ENCODE measurements at regions not wholly inside any gene's neighbourhood (a gene's known extent, or its start where the extent isn't known, plus 50 kb on each side); places are given as distances from the start of the nearest gene placed in this dataset.
A peak's percentile ranks its signal among the peaks of the same experiment; 100 is the strongest.
"Not testable (repeated sequence)": the region's sequence is repeated elsewhere in the genome, so short reads cannot be mapped to it uniquely, and the experiment has no call there.

DNA sequence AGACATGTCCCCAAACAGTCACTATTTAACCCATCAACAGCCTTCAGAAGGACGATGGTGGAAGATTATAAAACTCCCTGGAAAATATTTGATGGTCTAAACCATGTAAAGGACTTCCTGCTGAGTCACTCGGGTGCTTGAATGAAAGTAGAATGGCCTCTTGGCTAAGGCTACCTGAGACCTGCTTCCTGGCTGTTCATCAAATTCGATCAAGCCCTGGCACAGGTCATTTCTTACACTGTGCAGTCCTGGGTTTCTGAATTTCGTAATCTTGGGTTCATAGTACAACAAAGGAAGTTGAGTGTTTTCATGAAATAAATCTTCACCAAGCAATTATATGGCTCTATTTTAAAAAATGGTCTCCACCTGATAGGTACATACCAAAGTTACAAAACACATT, 260.3 kb upstream of the RNF32 start:
- no peak for DNase-seq (ENCODE audit: low spot score)

DNA sequence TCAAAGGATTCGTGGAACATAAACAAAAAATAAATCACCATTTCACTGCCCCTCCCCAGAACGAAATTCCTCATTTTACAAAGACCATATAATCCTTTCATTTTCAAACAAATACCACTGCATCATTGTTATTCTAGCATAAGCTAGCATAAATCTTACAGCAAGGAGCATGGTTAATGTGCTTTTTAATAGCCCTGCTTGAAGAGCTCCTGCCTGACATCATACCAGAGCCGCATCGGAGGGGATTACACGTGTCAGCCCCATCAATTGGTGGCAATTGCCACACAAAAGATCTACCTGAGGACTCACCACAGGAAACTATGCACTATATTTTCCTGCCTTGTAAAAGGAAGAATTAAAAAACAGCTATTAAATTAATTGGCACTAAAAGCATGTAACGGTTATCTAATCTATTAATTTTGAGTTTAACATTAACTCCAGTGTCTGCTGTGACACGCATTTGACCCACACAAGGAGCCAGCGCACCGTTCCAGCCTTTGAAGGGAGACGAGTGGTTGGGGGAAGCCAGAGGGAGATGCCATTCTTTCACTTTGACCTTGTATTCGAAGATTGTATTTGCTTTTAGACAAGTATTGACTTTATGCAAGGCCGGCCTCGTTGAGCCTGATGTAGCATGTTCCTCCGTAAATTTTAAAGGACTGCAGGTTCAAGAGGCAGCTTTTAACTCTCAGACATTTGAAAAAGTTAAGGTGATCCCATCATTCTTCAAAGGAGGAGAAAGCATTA, 261.1 kb upstream of the RNF32 start:
- no peak for DNase-seq (ENCODE audit: low spot score)

DNA sequence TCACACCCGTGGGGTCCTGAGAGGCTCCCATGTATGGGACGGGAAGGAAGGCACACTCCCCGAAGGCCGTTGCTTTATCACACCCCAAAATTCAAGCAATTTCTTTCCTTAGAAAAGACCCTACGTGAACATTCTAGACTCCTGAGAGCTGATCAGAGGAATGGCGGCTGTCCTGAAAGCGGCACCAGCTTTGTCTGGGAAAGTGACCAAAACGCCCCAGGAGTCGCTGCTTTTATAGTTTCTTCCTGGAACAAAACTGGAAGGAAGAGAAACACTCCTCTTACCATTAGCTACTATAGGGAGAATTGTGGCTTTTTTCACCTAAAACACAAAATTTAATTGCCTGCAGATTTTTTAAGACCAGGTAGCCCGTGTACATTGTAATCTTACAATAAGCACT, 261.8 kb upstream of the RNF32 start:
- no peak for DNase-seq (ENCODE audit: low spot score)

DNA sequence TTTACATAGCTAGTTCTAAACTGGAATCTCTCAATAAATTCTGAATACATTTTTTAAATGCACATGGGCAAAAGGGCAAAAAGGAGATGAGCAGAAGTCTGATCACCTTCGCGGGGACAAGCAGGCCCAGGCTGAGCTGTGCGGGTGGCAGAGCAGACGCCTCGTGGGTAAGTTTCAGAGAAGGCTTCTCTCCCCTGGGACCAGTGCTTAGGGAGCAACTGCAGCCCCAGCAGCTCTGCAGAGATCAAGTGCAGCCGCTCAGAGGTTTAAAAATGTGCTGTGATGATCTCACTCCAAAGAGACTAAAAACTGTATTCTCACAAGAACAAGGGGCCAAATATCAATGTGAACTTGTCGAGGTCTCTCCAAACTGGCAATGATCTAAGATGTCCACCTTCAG, 264.3 kb upstream of the RNF32 start:
- no peak for DNase-seq (ENCODE audit: low spot score)

DNA sequence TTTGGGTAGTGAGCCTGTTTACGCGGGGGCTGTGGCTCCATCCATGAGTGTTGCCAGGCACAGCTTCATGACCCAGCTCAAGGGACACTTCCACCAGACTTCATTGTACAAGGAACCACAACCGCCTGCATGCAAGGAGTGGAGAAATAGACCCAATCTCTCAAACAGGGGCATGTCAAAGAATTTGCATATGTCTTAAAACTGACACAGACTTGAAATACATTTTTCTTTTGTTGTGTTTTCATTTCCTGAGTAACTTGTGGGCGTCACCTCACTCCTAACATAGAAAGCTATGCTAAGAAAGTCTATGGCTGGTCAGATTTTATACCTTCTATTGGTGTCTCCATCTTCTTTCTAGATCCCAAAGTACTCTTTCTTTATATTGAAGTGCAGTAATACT, 266.2 kb upstream of the RNF32 start:
- DNase-seq (ENCODE audit: low spot score), result no peak

DNA sequence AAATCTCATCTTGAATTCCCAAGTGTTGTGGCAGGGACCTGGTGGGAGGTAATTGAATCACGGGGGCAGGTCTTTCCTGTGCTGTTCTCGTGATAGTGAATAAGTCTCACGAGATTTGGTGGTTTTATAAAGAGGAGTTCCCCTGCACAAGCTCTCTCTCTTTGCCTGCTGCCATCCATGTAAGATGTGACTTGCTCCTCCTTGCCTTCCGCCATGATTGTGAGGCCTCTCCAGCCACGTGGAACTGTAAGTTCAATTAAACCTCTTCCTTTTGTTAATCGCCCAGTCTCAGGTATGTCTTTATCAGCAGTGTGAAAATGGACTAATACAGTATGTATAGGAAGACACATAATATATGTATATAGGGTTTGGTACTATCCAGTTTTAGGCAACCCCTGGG, 270.6 kb upstream of the RNF32 start:
- not testable (repeated sequence) for DNase-seq (ENCODE audit: low spot score)

DNA sequence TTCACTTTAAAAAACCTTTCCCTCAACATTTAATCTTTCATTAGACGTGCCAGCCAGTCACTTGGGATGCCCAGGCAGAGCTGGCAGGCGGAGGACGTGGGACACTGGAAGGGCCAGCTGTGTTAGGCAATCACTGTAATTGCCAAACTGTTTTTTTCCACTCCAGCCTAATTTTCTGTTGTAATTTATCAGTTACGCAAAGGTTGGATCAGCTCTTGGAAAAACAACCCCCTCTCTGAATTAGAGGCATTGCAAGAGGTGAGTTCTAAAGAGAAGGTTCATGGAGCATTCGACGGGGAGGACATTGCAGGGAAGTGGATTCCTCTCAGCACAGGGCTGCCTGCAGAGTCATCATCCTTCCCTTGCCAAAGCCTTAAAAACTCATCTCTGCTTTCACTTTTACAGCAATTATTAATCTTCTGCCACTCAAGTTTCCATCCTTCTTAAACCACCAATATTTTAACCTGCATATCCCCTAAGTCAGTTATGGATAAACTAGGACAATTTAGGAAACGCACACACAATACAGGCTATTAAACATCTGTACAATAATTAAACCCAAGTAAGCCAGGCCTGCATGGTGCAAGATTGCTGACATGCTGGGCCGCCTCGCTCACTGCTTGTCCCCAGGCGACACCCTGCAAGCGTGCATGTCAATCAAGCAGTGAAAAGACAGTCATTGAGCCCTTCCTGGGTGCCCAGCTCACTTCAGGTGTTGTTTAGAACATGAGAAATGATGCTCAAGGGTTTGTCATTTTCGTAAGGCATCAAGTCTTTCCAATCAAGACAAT, 272.3 kb upstream of the RNF32 start:
- no peak for DNase-seq (ENCODE audit: low spot score)

DNA sequence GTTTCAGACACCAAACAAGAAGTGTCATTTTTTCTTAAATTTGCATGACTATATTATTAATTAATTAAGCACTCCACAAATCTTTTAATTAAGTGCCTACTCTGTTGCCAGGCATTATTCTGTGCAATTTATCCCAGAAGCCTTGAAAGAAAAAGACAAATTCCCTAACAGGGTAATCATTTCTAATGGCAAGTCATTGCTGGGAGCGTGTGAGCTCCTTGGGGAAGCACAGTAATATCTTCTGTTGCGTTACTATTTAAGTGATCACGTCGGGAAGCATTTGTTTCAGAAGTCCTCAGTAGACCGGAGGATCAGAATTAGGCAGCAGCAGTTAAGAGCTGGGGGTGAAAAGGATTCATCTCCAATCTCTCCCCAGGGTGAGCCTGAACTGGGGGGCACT, 276.8 kb upstream of the RNF32 start:
- DNase-seq (ENCODE audit: low spot score), result no peak

DNA sequence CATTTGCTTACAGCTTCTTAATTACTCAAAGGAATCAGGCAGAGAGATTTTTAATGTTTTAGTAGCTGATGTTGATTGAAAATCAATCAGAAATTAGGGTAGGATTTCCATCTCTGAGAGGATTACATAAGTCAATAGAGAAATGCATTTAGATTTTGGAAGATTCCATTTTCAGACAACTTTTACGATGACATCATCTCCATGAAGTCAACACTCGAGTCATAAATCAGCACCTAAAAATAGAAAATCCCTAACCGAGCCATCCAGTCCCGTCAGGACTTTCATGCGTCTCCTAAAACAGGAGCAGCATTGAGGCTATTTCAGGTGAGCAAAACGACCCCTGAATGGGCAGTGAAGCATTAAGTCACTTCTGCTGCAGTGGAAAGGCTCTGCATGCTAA, 279.7 kb upstream of the RNF32 start:
- DNase-seq (ENCODE audit: low spot score), result no peak

DNA sequence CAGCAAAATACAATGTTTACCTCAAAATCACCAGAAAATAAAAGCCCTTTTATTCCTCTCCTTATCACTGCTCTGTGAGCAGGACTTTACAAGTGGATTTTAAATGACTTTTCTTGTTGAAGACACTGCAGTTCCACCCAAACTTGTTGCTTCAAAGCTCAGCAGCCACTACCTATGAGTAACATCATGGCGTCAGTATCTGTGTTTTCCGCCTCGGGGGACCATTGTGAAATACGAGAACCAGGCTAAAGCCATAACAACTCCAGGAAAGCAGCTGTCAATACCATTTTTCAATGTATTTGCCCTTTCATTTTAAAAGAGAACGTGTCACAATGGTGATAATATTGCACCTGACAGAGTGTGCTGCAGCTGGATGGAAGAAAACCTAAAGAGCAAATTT, 284.0 kb upstream of the RNF32 start:
- DNase-seq (ENCODE audit: low spot score), result no peak

DNA sequence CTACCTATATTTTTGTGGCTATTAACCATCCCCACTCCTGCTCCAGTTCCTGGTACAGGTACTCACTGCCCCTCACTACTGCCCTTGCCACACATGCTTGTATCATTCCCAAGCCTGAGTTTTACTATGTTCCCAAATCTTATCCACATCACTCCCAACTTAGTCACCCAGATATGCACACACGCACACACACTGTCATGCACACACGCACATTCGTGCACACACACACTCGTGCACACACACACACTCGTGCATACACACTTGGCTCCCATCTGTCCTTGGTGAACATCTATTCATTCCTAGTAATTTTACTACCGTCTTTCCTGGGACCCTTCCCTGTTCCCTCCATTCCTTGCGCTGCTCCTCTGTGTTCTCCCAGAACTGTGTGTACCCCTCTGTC, 287.2 kb upstream of the RNF32 start:
- no peak for DNase-seq (ENCODE audit: low spot score)

DNA sequence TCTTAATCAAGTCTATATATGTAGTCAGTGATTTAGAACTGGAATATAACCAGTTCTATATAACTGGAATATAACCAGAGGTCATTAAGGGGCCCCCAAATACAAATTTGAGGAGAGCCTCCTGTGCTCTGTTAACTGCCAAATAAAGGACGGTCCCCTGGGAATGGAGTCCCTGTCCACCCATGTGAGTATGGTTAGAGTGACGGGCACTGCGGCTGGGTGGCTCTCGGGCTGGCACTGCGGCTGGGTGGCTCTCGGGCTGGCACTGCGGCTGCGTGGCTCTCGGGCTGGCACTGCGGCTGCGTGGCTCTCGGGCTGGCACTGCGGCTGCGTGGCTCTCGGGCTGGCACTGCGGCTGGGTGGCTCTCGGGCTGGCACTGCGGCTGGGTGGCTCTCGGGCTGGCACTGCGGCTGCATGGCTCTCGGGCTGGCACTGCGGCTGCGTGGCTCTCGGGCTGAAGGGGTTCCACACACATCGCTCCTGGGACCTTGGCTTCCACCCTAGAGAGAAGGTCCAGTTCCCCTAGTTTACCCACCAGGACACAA, 292.8 kb upstream of the RNF32 start:
- not testable (repeated sequence) for DNase-seq (ENCODE audit: low spot score)

DNA sequence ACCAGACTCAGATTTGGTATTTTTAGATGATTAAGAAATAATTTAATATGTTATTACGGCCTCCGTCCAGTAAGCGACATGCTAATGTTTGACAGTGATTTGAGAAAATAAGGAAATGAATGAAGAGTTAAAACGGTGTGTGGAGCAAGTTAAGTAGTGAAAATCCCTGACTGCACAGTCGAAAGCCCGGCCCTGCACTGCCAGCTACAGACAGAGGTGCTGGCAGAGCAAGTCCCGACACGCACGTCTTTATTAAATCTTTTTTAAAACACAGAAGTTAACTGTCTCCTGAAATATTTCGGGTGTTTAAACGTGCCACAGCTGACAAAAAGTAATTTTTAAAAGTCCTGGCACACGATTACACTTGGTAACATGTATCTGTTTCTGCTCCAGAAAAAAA, 293.4 kb upstream of the RNF32 start:
- DNase-seq (ENCODE audit: low spot score), result no peak

DNA sequence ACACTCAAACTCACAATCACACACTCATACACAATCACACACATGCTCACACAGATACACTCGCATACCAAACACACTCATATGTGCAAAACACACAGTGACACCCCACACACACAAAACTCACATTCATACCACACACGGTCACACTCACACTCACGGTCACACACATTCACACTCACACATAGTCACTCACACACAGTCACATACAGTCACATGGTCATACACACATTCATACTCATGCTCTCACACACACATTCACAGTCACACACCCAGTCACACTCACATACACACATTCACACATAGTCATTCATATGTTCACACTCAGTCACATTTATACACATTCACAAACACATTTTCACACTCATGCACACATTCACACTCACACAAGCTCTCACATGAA, 296.0 kb upstream of the RNF32 start:
- no peak for DNase-seq (ENCODE audit: low spot score)

DNA sequence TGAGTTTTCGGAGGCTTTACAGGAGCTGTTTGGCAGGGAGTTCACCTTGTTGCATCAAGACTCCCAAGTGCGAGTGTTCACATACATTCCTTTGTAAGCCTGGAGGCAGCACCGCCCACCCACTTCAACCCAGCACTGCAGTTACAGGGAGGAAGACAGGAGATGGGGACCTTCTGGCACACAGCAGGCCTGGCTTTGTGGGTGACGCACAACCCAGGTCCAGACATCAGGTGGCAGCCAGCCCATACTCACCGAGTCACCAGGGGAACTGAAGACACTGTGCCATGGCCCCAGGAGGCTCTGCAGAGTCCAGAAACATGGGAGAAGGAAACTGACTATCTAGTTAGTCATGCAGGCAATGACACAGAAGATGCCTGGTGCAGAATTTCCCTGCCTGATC, 305.9 kb upstream of the RNF32 start:
- no peak for DNase-seq (ENCODE audit: low spot score)

DNA sequence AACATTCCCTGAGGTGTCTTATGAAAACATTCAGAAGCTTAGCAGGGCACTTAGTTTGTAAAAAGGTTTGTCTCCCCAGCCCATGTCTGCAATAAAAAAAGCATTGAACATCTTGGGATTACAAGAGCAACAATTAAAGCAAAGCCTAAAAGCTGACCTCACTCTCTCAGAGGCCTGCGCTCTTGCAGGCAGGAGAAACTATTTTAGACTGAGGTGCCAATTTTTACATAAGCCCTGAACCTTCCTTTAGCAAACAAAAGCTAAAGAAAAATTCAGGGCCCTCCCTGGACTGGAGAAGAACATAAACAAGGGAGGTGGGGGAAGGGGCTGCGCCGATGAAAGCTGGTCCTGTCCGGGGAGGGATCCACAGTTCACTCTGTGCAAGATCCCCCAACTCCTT, 312.7 kb upstream of the RNF32 start:
- no peak for DNase-seq (ENCODE audit: low spot score)

DNA sequence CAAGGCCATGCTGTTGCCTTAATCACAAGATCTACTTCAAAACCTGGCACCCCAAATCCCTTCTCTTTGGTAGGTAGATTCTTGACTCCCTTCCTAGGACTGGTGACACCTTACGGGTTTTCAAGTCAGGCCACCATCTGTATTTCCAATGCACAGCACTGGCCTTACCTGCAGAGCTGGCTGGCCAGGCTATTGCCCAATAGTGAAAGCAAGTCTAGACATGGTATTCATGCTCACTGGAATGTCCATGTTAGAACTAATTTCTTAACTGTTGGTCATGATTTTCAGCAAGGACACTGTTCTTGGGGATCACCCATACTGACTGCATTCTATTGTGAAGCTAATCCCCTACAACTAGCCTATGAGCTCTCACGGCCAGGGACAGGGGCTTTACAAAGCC, 313.1 kb upstream of the RNF32 start:
- no peak for DNase-seq (ENCODE audit: low spot score)

DNA sequence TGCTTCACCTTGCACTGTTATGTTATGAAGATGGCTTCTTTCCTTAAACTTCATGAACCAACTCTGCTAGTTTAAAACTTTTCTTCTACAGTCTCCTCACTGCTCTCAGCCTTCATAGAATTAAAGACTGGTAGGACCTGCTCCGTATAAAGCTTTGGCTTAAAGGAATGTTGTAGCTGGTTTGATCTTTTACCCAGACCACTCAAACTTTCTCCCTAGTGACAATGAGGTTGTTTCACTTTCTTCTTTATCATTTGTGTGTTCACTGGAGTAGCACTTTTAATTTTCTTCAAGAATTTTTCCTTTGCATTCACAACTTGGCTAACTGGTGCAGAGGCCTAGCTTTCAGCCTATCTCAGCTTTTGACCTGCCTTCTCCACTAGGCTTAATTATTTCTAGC, 316.4 kb upstream of the RNF32 start:
- no peak for DNase-seq (ENCODE audit: low spot score)

DNA sequence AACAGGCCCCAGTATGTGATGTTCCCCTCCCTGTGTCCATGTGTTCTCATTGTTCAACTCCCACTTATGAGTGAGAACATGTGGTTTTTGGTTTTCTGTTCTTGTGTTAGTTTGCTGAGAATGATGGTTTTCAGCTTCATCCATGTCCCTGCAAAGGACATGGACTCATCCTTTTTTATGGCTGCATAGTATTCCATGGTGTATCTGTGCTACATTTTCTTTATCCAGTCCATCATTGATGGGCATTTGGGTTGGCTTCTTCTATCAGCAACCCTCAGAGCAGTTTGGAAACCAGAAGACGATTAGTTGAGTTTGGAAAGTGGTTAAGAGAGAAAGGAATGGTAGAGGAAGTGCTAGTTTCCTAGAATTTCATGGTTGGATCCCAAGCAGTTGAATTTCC, 319.1 kb upstream of the RNF32 start:
- DNase-seq (ENCODE audit: low spot score), result not testable (repeated sequence)

DNA sequence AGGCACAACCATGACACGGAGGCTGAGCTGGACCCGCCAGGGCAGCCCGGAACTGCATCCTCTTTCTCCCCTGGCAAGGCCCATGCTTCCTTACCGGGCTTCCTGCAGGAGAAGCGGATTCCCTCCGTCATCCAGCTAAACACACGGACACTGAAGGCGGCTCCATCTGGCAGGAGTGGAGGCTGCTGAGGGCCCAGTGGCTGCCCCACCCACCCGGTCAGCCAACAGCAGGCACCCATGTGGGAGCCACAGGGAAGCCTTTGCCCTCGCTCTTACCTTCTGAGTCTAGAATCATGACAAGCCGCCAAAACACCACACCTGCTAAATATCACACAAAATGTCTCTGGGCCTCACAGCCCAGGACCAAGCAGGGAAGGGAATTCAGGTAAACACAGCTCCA, 321.6 kb upstream of the RNF32 start:
- no peak for DNase-seq (ENCODE audit: low spot score)

DNA sequence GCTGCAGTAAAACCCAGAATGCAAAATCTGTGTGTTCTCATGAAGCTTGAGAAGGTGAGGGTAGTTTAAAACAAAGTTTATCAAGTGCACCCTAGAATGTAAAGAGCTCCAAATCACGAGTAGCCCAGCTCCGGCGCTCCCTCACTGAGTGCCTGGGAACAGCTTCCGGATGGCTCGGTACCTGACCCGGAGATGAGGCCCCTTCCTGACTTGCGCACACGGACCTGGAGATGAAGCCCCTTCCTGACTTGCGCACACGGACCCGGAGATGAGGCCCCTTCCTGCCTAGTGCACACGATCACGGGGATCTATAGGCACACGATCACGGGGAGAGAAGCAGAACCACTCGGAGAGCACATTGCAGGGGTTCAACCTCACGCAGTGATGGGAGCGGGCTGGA, 322.1 kb upstream of the RNF32 start:
- no peak for DNase-seq (ENCODE audit: low spot score)

DNA sequence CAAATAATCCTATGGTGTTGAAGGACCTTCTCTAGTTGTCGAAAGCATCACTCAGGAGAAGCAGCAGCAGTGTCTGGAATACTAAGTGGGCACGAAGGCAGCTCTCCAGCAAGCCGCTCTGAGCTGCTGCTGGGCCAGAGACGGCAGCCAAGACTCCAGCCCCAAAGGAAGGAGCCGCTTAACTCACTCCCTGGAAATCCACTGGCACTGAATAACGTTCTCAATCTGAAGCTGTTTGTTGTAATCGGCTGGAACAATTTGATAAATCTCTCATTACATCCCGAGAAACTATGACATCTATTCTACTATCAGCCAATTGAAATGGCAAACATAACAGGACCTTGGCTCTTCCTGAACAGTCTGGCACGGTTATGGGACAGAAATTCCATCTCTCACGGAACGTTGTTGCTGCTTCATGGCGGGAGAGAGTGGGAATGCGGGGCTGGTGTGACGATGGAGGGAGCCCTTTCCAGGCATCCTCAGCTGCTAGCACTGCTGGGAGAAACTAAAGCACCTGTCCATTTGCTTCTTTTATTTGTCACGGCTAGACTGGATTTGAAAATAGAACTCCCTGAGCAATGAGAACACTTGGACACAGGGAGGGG, 331.5 kb upstream of the RNF32 start:
- DNase-seq (ENCODE audit: low spot score), result peak; percentile 57

DNA sequence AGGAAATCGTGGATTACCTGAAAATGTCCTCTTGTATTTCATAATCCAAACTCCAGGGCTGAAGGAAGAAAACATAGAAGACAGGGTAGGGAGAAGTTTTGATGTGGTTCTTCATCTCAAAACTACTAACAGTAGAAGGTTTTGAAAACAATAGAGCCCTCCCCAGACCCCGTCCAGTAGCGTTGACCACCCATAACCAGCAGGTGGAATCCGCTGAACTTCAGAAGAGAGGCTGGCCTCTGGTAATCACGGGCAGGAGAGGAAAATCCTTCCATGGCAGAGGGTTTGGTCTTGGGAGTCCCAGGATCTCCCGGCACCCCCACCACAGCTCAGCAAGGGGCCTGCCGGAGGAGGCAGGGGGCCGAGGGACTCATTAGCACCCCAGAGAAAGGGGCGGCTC, 333.4 kb upstream of the RNF32 start:
- DNase-seq (ENCODE audit: low spot score), result no peak

Data from pons (tissue), 1 donor.